ENCODE measurements at regions not wholly inside any gene's neighbourhood (a gene's known extent, or its start where the extent isn't known, plus 50 kb on each side); places are given as distances from the start of the nearest gene placed in this dataset.

DNA sequence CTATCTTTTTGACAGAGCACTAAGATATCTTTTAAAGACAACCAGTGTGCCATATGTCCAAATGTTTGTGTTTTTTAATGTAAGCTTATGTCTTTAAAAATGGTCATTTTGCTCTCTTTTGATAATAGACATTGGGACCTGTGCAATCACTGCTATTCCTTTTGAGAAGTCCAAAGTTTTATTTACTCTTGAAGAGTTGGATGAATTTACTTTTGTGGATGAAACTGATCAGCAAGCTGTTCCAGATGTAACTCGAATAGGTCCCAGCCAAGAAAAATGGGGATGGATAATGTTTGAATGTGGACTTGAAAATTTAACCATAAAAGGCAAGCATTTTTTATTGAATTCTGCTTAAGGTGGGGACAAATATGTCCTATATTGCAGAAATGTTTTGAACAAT is 97.2 kb downstream of the BLTP1 start:
- TF ChIP-seq, protein P1, sequence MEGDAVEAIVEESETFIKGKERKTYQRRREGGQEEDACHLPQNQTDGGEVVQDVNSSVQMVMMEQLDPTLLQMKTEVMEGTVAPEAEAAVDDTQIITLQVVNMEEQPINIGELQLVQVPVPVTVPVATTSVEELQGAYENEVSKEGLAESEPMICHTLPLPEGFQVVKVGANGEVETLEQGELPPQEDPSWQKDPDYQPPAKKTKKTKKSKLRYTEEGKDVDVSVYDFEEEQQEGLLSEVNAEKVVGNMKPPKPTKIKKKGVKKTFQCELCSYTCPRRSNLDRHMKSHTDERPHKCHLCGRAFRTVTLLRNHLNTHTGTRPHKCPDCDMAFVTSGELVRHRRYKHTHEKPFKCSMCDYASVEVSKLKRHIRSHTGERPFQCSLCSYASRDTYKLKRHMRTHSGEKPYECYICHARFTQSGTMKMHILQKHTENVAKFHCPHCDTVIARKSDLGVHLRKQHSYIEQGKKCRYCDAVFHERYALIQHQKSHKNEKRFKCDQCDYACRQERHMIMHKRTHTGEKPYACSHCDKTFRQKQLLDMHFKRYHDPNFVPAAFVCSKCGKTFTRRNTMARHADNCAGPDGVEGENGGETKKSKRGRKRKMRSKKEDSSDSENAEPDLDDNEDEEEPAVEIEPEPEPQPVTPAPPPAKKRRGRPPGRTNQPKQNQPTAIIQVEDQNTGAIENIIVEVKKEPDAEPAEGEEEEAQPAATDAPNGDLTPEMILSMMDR (IDR thresholded peaks at IDR 0.05), result no peak
- no peak for TF ChIP-seq POLR2A (IDR thresholded peaks at IDR 0.05)

Measured in heart left ventricle (tissue), 13 donors.